NCI-H524 (cell line): ENCODE measurements at regions not wholly inside any gene's neighbourhood (a gene's known extent, or its start where the extent isn't known, plus 50 kb on each side); places are given as distances from the start of the nearest gene placed in this dataset.
A peak's percentile ranks its signal among the peaks of the same experiment; 100 is the strongest.
"Not testable (repeated sequence)": the region's sequence is repeated elsewhere in the genome, so short reads cannot be mapped to it uniquely, and the experiment has no call there.

Experiments
- DNase-seq, 2 experiments: peaks; one replicate each; lab custom pipeline; 2025; lab: John Stamatoyannopoulos, UW

DNA sequence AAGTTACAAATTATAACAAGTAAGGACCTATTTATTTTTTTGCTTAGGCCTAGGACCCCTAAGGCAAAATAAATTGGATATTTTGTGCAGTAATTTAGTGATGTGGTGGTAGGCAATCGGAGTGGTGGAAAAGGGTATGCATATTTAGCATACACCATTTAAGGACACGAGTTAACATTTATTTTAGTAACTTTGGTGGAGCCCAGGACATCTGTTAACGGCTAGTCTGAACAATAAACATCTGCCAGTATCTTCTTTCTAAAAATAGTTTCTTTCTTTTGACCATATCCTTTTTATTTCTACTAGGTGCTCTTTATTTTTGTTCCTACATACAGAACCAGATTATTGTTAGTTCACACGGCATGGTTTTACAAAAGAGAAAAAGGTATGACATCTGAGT lies 326.3 kb downstream of the CHL1 start:
- no peak for DNase-seq

DNA sequence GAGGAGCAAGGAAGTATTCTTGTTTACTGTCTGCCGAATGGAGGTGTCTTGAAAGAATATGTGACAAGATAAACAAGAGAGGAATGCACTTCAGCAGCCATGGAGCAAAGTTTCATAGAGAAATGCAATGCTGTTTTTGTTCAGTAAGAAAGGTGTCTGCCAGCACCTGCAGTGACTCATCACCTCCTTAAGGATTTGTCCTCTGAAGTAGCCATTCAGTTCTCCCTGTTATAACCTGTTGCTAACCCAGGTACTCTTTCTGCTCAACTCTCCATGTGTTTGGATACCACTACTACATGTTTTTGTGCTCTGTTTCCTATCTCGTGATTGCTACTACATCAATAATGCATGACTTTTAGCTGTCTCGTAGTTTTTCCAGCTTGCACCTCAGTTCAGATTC lies 328.9 kb downstream of the CHL1 start:
- no peak for DNase-seq

DNA sequence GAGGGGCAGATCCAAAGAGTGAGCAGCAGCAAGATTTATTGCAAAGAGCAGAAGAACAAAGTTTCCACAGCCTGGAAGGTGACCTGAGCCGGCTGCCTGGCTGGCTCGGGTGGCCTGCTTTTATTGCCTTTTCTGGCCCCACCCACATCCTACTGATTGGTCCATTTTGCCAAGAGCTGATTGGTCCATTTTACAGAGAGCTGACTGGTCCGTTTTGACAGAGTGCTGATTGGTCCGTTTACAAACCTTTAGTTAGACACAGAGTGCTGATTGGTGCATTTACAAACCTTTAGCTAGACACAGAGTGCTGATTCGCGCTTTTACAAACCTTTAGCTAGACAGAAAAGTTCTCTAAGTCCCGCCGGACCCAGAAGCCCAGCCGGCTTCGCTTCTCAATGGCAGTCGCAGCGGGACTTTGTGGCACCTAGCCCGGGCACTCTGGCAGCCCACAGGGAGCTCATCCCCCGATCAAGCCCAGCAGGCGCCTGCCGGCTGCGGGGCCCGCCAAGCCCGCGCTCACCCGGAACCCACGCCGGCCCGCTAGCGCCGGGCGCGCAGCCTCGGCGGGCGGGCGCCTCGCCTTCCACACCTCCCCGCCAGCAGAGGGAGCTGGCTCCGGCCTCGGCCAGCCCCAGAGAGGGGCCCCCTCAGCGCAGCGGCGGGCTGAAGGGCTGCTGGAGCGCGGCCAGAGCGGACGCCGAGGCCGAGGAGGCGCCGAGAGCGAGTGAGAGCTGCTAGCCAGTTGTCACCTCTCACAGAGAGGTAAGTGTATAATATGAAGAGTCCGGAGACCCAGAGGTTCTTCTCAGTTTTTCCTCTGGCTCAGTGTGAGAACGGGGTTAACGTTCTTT lies 339.2 kb downstream of the CHL1 start:
- no peak for DNase-seq

DNA sequence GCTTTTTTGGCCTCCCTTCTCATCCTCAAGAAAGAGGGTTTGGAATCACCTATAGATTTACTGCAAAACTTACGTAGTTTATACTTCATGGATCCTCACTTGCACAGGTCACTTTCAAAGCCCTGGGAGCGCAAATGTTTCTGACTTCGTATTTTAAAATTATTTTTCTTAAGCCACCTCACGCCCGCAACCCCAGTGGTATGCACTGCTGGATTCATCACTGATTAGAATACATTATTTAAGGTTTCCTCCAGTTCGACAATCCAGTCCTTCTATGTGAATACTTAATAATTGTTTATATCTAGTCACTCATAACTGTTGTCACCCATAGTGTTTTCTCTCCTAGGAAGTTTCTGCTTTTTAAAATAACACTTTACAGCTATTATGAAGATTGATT lies 339.9 kb downstream of the CHL1 start:
- DNase-seq = no peak

DNA sequence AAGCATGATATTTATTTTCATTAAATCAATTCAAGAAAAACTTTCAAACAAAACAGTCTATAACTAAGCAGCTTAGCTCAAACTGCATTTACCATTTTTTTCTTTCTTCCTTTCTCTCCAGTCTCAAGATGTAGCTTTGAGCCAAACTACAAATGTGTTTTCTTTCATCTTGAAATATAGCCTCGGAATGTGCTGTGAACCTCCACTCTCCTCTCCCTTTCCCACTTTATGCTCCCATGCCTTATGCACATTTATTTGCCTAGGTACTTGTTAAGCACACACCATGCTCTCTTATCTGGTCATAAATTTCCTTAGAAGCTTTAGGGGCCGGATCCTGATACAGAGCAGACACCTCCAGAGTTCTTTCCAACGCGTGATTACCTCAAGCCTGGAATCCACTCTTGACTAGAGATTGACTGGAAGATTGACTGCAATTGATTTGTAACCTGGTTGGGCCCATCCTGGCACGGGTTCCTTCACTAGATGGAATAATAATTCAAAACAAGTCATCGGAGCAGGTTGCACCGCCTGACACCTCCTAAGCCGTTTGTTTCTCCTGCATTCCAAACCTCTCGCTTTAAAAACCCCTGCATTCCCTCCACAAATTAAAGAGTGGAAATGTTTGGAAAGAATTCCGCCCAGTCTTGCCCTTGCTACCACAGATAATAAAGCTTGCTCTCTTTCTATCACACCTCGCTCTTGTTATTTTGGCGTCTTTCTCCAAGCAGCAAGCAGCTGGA lies 344.7 kb downstream of the CHL1 start:
- no peak for DNase-seq

DNA sequence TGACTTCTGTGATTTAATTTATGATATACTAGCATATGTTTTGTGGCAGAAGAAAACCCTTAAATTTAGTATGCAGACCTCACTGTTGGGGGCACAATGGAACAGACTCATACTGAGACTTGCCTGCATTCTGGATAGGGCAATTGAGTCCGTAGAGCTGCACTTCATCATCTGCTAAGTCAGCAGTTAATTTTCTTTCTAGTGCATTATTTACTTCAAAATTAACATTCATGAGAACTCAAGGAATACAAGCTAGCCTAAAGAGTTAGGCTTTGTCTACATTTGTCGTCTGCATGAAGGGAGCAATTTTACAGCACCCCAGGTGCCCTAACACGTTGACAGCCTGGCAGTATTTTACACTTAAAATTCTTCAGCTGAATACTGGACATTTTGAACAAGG lies 345.5 kb downstream of the CHL1 start:
- DNase-seq = no peak

DNA sequence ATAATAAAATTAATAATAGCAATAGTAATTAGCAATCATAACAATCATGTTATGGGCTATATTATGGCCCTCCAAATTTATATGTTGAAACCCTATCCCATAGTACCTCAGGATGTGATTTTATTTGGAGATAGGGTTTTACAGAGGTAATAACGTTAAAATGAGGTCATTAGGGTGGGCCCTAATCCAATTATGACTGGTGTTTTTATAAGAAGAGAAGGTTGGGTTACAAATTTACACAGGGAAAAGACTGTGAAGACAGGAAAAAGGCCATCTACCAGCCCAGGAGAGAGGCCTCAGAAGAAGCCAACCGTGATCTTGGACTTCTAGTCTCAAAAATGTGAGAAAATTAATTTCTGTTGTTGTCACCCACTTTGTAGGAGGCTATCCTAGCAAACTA lies 353.1 kb downstream of the CHL1 start:
- peak; percentile 24 to 64 for DNase-seq

DNA sequence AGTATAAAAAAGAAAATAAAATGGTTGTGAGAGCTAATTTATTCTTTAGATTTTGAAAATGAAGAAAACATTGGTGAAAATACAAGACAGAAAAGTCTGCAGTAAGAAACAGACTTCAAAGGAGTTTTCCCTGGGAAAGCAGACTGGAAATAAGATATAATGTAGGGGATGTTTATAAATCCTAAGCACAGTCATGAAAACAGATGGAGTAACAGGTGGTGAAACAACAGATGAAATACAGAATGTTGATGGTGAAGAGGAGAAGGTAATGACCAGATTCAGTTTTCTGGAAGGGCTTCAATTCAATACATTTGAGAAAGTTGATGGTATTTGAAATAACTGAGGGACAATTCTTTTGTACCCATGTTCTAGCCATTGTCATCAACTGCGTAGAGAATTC lies 353.9 kb downstream of the CHL1 start:
- DNase-seq = peak; percentile 60 to 79

DNA sequence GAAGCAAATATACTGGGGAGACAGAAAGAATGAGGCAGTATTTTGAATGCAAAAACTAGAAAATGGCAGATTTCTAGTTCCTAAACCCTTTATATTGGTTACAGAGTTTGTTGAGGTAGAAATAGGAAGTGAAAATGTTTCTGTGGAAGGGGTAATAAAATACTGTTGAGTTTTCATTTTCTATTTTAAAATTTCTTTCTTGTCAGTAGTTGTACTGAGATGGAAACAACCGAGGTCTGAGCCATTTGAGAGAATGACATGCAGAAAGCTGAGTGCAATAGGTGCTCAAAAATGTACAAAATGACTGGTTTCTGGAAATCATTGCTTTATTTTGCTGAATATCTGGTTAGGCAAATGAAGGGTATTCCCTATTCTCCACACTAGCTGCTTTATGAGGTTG lies 361.4 kb downstream of the CHL1 start:
- no peak for DNase-seq

DNA sequence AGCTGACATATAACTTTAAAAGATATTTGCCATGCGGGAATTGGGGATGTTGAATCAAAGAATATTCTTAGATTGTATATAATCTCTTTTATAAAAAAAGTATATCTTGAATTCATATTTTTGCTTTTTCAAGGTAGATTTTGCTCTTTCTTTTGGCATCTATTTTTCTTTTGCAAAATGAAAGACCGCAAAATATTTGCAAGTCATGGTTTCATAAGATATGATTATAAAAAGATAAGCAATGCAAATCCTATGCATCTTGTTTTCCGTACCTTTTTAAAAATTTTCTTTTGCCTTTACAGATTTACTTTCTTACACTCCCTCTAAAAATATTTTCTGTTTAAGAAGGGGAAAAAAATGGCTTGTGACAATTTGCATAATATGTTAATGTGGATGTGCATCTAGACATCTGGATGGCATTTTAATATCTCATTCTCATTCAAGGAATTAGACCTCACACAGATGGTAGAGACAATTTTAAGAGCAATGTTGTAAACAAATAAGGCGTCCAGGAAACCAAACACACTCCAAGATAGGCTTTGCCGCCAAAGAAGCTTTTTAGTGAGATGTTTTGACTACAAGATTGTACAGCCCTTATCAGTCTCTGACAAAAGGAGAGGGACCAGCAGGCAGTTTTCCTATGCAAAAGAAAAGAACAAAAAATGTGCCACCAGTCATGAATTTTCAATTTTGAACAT lies 371.1 kb downstream of the CHL1 start:
- DNase-seq = peak in 1 of 2 experiments; percentile 40

DNA sequence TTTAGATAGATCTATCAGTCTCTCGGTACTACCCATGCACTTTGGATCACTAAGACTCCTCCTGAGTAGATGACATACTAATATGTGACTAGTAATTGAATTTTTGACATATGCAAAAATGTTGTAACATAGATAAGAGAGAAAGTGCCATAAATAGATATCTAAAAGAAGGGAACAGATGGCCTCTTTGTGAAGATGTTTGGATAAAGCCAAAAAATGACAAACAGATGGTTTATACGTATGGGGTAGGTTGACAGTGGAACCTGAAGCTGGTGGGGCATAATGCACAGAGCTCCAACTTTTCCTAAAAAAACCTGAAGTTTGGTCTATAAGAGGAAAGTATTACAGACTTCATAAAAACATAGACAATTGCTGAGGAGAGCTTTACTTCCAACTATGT lies 383.0 kb downstream of the CHL1 start:
- DNase-seq = peak; percentile 34 to 58

DNA sequence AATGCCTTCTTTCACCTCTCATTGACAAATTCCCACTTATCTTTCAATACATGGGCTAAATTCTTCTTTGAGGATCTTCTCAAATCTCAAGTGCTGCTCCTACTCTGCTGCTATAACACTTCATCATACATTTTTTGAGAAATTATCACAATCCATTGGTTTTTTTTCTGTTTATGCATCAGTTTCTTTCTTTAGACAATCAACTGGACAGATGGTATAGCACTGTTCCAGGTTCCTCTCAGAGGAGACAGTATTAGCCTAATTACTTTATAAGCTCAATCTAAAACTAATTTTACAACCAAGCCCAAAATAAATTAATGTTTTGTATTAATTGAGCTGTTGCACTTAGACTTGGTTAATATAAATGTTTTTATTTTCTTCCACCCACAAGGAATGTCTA lies 392.5 kb downstream of the CHL1 start:
- DNase-seq = not testable (repeated sequence)

DNA sequence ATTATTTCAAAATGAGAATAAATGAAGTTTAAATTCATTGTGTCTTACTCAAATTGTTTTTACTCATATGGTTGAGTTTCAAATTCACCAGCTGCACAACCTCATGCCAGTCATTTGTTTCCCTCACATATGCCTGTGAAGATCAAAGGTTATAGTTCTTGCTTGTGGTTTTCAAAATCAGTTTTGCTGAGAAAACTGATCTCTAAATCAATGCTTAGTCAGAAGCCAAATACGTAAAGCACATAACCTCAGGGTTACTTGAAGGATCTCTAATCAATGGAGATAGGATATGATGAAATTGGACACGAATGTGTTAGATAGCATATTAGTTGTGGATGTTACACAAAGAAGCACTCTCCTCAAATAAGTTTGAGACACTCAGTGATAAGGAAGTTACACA lies 400.7 kb downstream of the CHL1 start:
- not testable (repeated sequence) for DNase-seq

DNA sequence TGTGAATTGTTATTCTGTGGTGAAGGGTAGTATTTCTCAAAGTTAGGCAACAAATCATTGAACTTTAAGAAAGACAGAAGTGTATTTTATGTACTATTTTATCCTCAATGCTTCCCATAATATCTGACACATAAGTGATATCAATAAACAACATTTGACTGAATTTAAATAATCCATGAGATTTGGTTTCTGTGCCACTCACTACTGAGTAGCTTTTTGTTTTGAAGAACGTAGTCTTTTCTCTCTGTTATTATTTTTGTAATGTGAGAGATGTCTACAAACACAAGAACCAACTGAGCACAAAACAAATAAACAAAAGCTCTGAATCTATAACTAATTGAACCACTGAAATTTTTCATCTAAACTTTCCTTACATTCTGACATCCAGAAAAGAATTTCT lies 401.2 kb downstream of the CHL1 start:
- DNase-seq = not testable (repeated sequence)

DNA sequence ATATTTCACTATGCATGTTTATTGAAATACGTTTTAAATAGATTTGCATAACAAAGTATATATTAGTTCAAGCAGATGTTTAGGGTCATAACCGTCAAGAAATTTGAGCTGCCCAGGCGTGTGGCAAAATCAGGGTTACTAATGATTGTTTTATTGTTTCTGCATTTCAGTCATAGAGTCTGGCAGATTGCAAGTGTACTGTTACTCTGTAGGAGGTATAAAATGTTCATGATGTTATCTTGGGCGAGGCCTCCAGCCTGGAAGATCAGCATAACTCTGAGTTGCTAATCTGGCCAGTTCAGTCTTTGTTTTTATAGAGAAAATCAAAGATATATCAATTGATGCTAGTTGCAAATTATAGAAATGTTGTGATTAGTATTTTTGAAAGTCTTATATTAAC lies 410.9 kb downstream of the CHL1 start:
- DNase-seq = peak in 1 of 2 experiments; percentile 10

DNA sequence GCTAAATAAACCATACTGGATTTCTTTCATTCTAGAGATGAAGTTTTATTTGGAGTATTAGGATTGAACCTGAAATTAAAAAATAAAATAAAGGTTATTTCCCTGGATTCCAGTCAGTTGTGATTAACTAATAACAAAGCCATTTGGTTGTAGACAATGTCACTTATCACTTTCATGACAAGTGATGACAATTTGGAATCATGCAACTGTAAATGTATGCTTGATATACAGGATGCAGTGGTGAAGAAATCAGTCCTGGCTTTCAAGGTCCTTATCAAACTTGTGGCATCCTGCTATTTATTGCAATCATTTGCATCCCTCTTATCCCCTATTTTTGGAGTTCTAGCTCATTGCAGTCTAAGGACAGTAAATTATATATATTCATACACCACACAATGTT lies 425.2 kb downstream of the CHL1 start:
- DNase-seq = no peak

DNA sequence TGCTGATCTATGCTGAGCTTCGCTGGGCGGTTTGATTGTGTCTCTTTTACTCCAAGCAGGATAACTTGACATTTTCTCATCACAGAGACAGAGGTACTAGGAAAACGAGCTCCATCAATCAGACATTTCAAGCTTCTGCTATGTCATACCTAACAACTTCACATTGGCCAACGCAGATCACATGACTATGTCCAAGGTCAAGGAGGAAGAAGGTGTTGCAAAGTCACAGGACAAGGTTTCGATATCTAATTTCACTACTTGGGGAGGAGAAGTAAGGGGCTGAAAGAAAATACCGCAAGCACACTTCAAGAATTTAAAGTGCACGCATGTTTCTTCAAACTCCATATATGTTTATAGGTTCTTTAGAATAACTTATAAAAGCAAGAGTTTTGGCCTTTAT lies 425.8 kb downstream of the CHL1 start:
- no peak for DNase-seq

DNA sequence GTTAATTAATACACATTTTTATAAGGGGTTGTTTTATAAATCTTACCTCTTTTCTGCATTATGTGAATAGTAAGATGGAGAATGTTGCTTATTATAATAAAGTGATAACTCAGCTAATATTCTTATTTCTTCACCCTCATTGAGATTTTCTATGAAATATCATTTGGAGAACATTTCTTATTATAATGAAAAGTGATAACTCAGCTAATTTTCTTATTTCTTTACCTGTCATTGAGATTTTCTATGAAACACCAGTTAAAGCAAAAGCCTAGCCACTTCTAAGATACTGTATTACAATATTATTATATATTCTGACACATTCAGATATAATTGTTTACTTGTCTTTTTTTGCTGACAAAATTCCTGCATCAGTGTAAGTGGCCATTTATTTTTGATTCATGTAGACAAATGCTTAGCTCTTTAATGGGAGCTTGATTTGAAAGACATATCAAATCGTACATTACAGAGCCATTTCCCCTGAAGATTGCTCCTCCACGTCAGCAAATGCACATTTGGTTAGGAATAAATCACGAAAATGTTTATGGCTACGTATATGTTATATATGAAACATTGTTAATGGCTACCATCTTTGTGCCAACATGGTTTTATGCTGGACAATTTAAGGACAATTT lies 427.5 kb downstream of the CHL1 start:
- no peak for DNase-seq

DNA sequence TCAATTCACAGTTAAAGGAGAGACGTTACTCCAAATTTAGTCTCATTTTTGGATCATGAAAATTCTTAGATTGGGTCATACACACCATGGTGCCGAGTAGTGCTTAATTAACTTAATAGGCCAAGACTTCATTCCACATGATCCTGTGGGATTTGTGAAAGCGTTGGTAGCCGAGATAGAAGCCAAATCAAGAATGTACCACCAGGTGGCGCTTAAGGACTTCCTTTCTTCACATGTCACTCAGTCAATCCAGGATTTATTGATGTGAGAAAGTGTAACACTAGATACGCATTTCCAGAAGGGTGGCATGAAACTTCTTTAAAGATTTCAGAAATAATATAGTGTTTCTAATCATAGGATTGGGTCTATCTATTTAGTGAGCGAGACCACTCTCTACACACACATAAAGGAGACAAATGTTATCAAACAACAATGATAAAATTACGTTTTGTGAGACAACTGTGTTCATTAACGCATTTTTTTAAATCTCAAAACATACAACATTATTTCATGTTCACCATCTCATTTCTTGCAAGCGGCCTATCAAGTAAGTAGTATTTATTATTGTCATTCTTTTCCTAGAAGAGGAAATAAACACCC lies 436.1 kb downstream of the CHL1 start:
- peak; percentile 59 to 83 for DNase-seq

DNA sequence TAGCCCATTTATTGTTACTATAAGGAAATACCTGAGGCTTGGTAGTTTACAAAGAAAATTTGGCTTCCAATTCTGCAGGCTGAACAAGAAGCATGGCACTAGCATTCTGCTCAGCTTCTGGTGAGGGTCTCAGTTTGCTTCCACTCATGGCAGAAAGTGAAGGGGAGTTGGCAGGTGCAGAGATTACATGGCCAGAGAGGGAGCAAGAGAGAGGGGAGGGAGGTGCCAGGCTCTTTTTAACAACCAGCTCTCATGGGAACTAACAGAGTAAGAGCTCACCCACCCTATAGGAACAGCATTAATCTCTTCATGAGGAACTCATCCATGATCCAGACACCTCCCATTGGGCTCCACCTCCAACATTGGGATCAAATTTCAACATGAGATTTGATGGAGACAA lies 437.9 kb downstream of the CHL1 start:
- DNase-seq = no peak

DNA sequence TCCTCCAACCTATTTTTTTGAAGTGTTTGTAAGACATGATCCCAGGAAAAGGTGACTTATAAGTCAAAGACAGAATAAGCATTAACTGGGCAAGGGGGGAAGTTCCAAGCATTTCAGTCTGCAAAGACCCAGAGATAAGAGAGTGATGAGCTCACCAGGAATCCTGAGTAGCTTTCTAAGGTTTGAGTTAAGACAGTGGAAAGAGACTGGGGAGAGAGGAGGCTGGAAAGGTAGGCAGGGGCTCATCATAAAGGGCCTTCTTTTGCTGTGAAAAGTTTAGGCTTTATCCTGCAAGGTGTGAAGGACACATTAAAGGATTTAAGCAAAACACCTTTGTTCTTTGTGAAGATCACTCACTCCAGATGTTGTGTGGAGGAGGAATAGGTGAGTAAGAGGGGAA lies 438.8 kb downstream of the CHL1 start:
- DNase-seq = no peak

DNA sequence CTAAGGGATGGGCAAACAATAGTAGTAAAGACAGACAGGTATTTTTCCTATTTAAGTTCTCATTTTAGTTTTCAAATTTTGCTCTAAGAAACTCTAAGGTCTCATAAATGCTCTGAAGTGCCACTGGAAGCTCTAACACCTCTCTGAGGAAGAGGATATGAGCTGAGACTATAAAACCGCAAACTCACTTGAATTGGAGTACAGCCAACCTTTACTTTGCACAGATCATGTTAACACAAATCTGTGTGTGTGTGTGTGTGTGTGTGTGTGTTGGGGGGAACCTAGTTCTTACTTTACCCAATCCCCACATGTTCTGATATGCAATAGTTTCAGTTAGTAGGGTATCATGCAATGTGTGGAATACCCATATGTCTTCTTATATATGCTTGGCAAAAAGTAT lies 446.8 kb downstream of the CHL1 start:
- DNase-seq = no peak
